GM12878 (cell line): ENCODE measurements at regions not wholly inside any gene's neighbourhood (a gene's known extent, or its start where the extent isn't known, plus 50 kb on each side); places are given as distances from the start of the nearest gene placed in this dataset.

ENCODE experiments used
- ATAC-seq: fragments of 200-7000 bp; cut with Tn5 transposase; 3 replicates; pipeline ENCODE4 v1.9.1; 2020; ENCODE audit warnings: mild to moderate bottlenecking, moderate library complexity
- BruUV-seq: library from RNA; stranded (reverse); fragments of 400-500 nt; replicated peaks from 2 replicates; lab custom pipeline; 2021; lab: Mats Ljungman, UMichigan
- CTCF ChIA-PET: fragments of 300-600 bp; sonication (Branson Sonifier 250); formaldehyde crosslinking; extraction: SDS; loops from one replicate; lab custom pipeline; 2021; ENCODE audit warnings: inconsistent platforms; lab: Yijun Ruan, JAX
- POLR2A ChIA-PET: fragments of 350-600 bp; formaldehyde crosslinking; extraction: SDS; loops from one replicate; lab custom pipeline; 2021; ENCODE audit warnings: inconsistent platforms; lab: Charles Lee
- RAD21 ChIA-PET: fragments of 300-600 bp; sonication (Branson Sonifier 250); formaldehyde crosslinking; loops from one replicate; lab custom pipeline; 2023; ENCODE audit warnings: antibody characterized with exemption; ENCODE audit not compliant: unreplicated experiment; lab: Charles Lee
- SMC1A ChIA-PET: fragments of 300-600 bp; sonication (Branson Sonifier 250); formaldehyde crosslinking; loops from one replicate; lab custom pipeline; 2023; ENCODE audit not compliant: unreplicated experiment, uncharacterized antibody; lab: Charles Lee
- DNase-seq: peaks from one replicate; pipeline ENCODE4 v3.0.0-alpha.2; 2011; ENCODE audit warnings: low read depth, low spot score
- FAIRE-seq: peaks from 3 replicates; lab custom pipeline; 2011; peaks lifted over from hg19 to GRCh38; lab: Jason Lieb, UNC
- H2AFZ ChIP-seq: 2 replicates; pipeline ENCODE4 v1.6.0; 2011; ENCODE audit warnings: low read depth, low read length, control low read depth; ENCODE audit not compliant: control insufficient read depth
- H3K27ac ChIP-seq: 2 replicates; pipeline ENCODE4 v1.5.1; 2011; ENCODE audit warnings: control low read depth; ENCODE audit not compliant: control insufficient read depth, insufficient read depth
- H3K27me3 ChIP-seq, 2 experiments: replicated peaks in 1 of 2; 2 replicates each; pipeline versions ENCODE4 v1.6.0 to v1.6.1; 2011; ENCODE audit warnings: low read length in 1 of 2; ENCODE audit not compliant: control insufficient read depth in 2 of 2, insufficient read depth in 2 of 2
- H3K36me3 ChIP-seq, 2 experiments: 2 replicates each; pipeline ENCODE4 v1.5.1; 2011; ENCODE audit warnings: low read length in 1 of 2; ENCODE audit not compliant: control insufficient read depth in 2 of 2, insufficient read depth in 2 of 2
- H3K4me1 ChIP-seq: 2 replicates; pipeline ENCODE4 v1.6.1; 2011; ENCODE audit warnings: mild to moderate bottlenecking, low read length, moderate library complexity, mixed read lengths; ENCODE audit not compliant: control insufficient read depth, insufficient read depth
- H3K4me2 ChIP-seq: 2 replicates; pipeline ENCODE4 v1.6.0; 2011; ENCODE audit warnings: control low read depth; ENCODE audit not compliant: control insufficient read depth, insufficient read depth
- H3K4me3 ChIP-seq: fragments of 200-600 bp; sonication (generic); 2 replicates; pipeline ENCODE4 v1.5.1; 2016
- H3K79me2 ChIP-seq: 2 replicates; pipeline ENCODE4 v1.6.0; 2011; ENCODE audit warnings: low read length; ENCODE audit not compliant: control insufficient read depth, insufficient read depth
- H3K9ac ChIP-seq: 2 replicates; pipeline ENCODE4 v1.8.0; 2011; ENCODE audit warnings: low read length, control low read depth, mixed read lengths; ENCODE audit not compliant: control insufficient read depth, insufficient read depth
- H3K9me3 ChIP-seq: replicated peaks from 3 replicates; pipeline ENCODE4 v1.5.1; 2011; ENCODE audit warnings: mild to moderate bottlenecking, low read length; ENCODE audit not compliant: control insufficient read depth, insufficient read depth
- H4K20me1 ChIP-seq: 2 replicates; pipeline ENCODE4 v1.6.0; 2011; ENCODE audit not compliant: control insufficient read depth, insufficient read depth
- BRCA1 ChIP-seq: IDR thresholded peaks from 2 replicates; pipeline ENCODE4 v1.6.1; 2011; ENCODE audit warnings: low read depth, low read length, improper control_type of control experiment
- CREB1 ChIP-seq: IDR thresholded peaks from 2 replicates; pipeline ENCODE4 v1.6.1; 2012; ENCODE audit warnings: low read depth, mild to moderate bottlenecking, inconsistent platforms
- ELK1 ChIP-seq: IDR thresholded peaks from 2 replicates; pipeline ENCODE4 v1.6.1; 2012; ENCODE audit warnings: low read depth, low read length, improper control_type of control experiment
- EP300 ChIP-seq, 2 experiments: fragments of 150-350 bp in 1 of 2; IDR thresholded peaks; 2 replicates each; pipeline ENCODE4 v1.6.1; 2011 to 2012; ENCODE audit warnings: low read depth in 2 of 2, low read length in 2 of 2, borderline replicate concordance in 1 of 2, improper control_type of control experiment in 1 of 2, inconsistent platforms in 1 of 2; ENCODE audit not compliant: control insufficient read depth in 1 of 2
- MYB ChIP-seq: fragments of 150-350 bp; IDR thresholded peaks from 2 replicates; pipeline ENCODE4 v1.6.1; 2014; ENCODE audit warnings: mild to moderate bottlenecking, low read depth, low read length, borderline replicate concordance
- MYC ChIP-seq: IDR thresholded peaks from 2 replicates; pipeline ENCODE4 v1.6.1; 2011; ENCODE audit warnings: mild to moderate bottlenecking, low read length, moderate library complexity, inconsistent platforms; ENCODE audit not compliant: insufficient read depth, insufficient replicate concordance, insufficient read length, severe bottlenecking
- NBN ChIP-seq: fragments of 450-650 bp; IDR thresholded peaks from 2 replicates; pipeline ENCODE4 v1.6.1; 2016
- NR2C2 ChIP-seq: IDR thresholded peaks from 2 replicates; pipeline ENCODE4 v1.6.1; 2011; ENCODE audit warnings: borderline replicate concordance, low read depth; ENCODE audit not compliant: control insufficient read depth, insufficient read length
- RELA ChIP-seq: fragments of 450-650 bp; IDR thresholded peaks from 2 replicates; pipeline ENCODE4 v1.8.0; 2014; ENCODE audit warnings: borderline replicate concordance; ENCODE audit not compliant: partially characterized antibody
- SIN3A ChIP-seq: IDR thresholded peaks from 2 replicates; pipeline ENCODE4 v1.6.1; 2012; ENCODE audit warnings: low read depth, low read length, improper control_type of control experiment
- SMARCA5 ChIP-seq: fragments of 450-650 bp; IDR thresholded peaks from 2 replicates; pipeline ENCODE4 v1.6.1; 2017; ENCODE audit warnings: mild to moderate bottlenecking
- SP1 ChIP-seq: IDR thresholded peaks from one replicate; pipeline ENCODE4 v1.6.1; 2011; ENCODE audit warnings: low read depth, low read length
- YY1 ChIP-seq: IDR thresholded peaks from 2 replicates; pipeline ENCODE4 v1.6.1; 2011; ENCODE audit warnings: low read depth, mild to moderate bottlenecking, low read length
- ZNF217 ChIP-seq: fragments of 450-650 bp; IDR thresholded peaks from 2 replicates; pipeline ENCODE4 v1.6.1; 2017; ENCODE audit warnings: antibody characterized with exemption, mild to moderate bottlenecking
- in situ Hi-C: fragments of 300-500 bp; cut with MboI; formaldehyde crosslinking; loops from 9 replicates; pipeline ENCODE4 v1.14.3; 2018; ENCODE audit warnings: mixed read lengths
- intact Hi-C: fragments of 100-400 bp; cut with micrococcal nuclease; formaldehyde crosslinking; loops from one replicate; pipeline ENCODE4 v1.14.2; 2022; ENCODE audit not compliant: unreplicated experiment
- TF ChIP-seq, protein P1 (sequence below): IDR thresholded peaks from 2 replicates; pipeline ENCODE4 v1.6.1; 2012; ENCODE audit warnings: low read length, inconsistent platforms
- TF ChIP-seq, protein P2 (sequence below): fragments of 450-650 bp; IDR thresholded peaks from 2 replicates; pipeline ENCODE4 v1.6.1; 2016; ENCODE audit warnings: mild to moderate bottlenecking
- TF ChIP-seq, protein P3 (sequence below): fragments of 450-650 bp; IDR thresholded peaks from 2 replicates; pipeline ENCODE4 v1.6.1; 2018; ENCODE audit warnings: borderline replicate concordance, mild to moderate bottlenecking; ENCODE audit not compliant: partially characterized antibody
- TF ChIP-seq, protein P4 (sequence below): IDR thresholded peaks from 2 replicates; pipeline ENCODE4 v1.6.1; 2011; ENCODE audit warnings: low read depth, low read length, improper control_type of control experiment, borderline replicate concordance

DNA sequence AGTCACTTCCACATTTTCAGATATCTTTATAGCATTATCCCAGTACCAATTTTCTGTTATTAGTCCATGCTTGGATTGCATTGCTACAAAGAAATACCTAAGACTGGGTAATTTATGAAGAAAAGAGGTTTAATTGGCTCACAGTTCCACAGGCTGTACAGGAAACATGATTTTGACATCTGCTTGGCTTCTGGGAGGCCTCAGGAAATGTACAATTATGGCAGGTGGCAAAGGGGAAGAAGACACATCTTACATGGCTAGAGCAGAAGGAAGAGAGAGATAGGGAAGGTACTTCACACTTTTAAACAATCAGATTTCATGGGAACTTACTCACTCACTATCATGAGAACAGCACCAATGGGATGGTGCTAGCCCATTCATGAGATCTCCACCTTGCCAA is 172.3 kb upstream of the GPR149 start:
- Histone ChIP-seq H3K4me1 (no peaks in the 10 kb centered on the region), H3K27ac (no peak overlapping the region), H3K4me3 (no peak overlapping the region), H3K9me3 (no peaks in the 10 kb centered on the region), H3K9ac (no peak overlapping the region), H3K4me2 (no peak overlapping the region), H3K79me2 (no peaks in the 10 kb centered on the region), H3K27me3 (no peaks in the 10 kb centered on the region), H2AFZ (no peak overlapping the region), H4K20me1 (no peaks in the 10 kb centered on the region), H3K36me3 (no peaks in the 10 kb centered on the region)
- in situ Hi-C loops (no loop called here), intact Hi-C loops (no loop called here)
- TF ChIP-seq EP300 (IDR thresholded peaks at IDR 0.05; ENCODE audit: borderline replicate concordance in 1 of 2, control insufficient read depth in 1 of 2, low read depth in 2 of 2, low read length in 2 of 2) (no peak), ZNF217 (no peak), ELK1 (no peak), RELA (no peak), NR2C2 (no peak), MYB (no peak), SMARCA5 (no peak), MYC (no peak), CREB1 (no peak), BRCA1 (no peak), NBN (no peak), SIN3A (no peak), YY1 (no peak), SP1 (no peak)
- TF ChIP-seq, protein P1, sequence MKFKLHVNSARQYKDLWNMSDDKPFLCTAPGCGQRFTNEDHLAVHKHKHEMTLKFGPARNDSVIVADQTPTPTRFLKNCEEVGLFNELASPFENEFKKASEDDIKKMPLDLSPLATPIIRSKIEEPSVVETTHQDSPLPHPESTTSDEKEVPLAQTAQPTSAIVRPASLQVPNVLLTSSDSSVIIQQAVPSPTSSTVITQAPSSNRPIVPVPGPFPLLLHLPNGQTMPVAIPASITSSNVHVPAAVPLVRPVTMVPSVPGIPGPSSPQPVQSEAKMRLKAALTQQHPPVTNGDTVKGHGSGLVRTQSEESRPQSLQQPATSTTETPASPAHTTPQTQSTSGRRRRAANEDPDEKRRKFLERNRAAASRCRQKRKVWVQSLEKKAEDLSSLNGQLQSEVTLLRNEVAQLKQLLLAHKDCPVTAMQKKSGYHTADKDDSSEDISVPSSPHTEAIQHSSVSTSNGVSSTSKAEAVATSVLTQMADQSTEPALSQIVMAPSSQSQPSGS = no peak
- TF ChIP-seq, protein P2, sequence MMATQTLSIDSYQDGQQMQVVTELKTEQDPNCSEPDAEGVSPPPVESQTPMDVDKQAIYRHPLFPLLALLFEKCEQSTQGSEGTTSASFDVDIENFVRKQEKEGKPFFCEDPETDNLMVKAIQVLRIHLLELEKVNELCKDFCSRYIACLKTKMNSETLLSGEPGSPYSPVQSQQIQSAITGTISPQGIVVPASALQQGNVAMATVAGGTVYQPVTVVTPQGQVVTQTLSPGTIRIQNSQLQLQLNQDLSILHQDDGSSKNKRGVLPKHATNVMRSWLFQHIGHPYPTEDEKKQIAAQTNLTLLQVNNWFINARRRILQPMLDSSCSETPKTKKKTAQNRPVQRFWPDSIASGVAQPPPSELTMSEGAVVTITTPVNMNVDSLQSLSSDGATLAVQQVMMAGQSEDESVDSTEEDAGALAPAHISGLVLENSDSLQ = no peak
- TF ChIP-seq, protein P3, sequence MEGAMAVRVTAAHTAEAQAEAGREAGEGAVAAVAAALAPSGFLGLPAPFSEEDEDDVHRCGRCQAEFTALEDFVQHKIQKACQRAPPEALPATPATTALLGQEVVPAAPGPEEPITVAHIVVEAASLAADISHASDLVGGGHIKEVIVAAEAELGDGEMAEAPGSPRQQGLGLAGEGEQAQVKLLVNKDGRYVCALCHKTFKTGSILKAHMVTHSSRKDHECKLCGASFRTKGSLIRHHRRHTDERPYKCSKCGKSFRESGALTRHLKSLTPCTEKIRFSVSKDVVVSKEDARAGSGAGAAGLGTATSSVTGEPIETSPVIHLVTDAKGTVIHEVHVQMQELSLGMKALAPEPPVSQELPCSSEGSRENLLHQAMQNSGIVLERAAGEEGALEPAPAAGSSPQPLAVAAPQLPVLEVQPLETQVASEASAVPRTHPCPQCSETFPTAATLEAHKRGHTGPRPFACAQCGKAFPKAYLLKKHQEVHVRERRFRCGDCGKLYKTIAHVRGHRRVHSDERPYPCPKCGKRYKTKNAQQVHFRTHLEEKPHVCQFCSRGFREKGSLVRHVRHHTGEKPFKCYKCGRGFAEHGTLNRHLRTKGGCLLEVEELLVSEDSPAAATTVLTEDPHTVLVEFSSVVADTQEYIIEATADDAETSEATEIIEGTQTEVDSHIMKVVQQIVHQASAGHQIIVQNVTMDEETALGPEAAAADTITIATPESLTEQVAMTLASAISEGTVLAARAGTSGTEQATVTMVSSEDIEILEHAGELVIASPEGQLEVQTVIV = no peak
- TF ChIP-seq, protein P4, sequence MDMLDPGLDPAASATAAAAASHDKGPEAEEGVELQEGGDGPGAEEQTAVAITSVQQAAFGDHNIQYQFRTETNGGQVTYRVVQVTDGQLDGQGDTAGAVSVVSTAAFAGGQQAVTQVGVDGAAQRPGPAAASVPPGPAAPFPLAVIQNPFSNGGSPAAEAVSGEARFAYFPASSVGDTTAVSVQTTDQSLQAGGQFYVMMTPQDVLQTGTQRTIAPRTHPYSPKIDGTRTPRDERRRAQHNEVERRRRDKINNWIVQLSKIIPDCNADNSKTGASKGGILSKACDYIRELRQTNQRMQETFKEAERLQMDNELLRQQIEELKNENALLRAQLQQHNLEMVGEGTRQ = no peak
- ChIA-PET SMC1A (no interaction called here), CTCF (no interaction called here), RAD21 (no interaction called here), POLR2A (no interaction called here)
- FAIRE-seq (no peak), ATAC-seq (no peak), DNase-seq (no peak)
- no TSS peak for BruUV-seq
